ENCODE measurements at regions not wholly inside any gene's neighbourhood (a gene's known extent, or its start where the extent isn't known, plus 50 kb on each side); places are given as distances from the start of the nearest gene placed in this dataset.

- DNase-seq: no peak
These were observed 415.4 kb upstream of the PRICKLE1 start for GRCh38 chr12:43004908-43005307.

DNA sequence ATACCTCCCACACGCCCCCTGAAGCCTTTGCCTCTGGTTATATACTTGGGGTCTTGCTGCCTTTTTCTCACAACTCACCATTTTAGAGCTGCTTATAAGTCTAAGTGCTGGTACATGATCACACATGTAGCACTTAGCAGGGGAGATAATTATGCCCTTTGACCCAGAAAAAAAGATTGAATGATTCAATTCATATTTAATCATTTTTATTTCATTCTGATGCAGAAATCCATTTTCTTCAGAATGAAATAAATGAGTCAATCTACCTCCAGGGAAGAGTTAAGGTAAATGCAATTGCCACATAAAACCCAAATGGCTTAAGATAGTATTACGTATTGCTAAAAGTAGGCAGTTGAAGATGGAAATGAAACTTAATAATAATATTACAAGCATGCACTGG is 414.6 kb upstream of the PRICKLE1 start:
- DNase-seq: no peak

DNA sequence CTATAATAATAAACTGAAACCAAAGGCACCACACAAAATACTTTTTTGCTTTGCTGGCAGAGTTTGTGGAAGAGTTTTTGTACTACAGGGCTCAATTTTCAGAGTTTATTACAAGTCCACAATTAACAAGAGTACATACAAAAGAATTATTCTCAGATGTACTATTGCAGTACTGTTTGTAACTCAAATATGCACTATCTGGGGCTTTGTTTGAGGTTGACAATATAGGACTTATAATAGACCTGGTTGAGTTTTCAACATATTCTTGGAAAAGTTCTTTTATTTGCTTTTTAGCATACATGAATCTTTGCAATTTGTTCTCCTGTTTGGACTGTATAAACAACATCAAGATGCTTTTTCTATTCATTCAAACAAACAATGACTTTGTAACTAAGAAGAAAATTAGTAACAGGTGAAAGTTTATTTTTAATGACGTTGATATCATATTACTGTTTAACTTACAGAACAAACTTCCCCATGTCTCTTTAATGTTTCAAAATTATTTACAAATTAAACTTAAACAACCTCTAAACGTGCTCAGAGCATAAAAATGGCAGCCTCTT is 407.4 kb upstream of the PRICKLE1 start:
- no peak for DNase-seq

DNA sequence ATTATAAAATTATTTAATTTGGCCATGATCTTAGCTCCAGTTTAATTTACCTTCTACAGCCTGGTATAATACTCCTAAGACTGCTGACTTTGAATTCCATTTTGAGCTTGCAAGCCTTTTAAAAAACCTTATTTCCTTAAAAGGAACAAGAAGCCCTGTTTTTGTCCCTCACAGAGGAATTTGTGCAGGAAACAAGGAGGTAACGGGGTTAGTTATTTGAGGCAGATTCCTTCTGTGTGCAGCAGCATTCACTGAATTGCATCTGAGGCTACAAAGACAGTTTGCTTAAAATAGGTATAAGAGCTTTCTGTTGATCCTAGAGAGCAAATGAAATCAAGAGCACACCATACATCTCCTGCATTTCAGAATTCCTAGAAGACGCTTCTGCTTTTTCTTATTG is 403.3 kb upstream of the PRICKLE1 start:
- no peak for DNase-seq

DNA sequence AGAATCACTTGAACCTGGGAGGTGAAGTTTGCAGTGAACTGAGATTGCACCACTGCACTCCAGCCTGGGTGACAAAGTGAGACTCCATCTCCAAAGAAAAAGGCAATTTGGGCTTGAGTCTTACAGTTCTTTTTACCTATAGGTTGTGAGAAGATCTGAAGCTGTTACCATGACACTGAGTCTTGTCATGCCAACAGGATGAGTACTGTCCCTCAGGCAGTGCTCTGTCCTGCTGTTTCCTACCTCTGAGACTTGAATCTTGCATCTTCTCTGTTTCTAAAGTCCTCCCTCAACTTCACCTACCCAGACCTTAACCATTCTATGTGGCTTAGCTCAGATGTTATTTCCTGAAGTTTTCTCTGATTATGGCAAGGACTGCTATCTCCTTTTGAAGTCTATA is 400.8 kb upstream of the PRICKLE1 start:
- no peak for DNase-seq

DNA sequence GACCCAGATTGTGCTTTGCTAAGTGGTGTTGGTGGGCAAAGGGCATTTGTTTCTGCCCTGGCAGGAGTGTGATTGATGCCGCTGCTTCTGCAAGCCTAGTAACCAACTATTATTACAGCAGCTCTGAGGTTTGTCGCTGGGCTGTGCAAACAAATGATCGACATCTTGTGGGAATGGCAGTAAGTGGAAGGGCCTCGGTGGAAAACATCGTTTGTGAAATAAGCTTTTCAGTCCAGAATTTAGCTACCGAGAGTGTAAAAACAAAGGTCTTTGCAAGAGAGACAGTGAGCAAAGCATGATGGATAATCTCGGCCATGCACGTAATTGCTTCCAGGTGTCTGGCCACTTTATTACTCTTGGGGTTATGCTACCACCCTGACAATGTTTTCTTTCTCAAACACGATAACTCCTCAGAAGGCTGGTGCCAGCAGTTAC is 397.7 kb upstream of the PRICKLE1 start:
- no peak for DNase-seq

DNA sequence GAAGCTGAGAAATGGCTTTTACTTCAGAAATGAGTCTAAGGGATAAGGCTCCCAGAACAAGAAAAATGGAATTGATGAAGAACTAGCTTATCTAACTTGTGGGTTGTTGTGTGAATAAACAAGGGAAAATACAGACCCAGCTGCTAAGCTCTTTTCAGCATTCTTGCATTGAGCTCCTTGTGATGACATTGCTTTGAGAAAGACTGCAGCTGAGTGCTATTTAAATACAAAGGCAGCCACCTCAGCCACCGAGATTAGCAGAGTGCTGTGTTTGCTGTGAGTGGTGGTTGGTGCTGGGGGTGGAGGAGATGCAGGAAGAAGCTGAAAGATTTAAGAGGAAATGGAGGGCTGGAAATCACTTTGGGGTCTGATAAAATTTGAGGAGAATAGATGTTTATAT is 396.0 kb upstream of the PRICKLE1 start:
- no peak for DNase-seq

DNA sequence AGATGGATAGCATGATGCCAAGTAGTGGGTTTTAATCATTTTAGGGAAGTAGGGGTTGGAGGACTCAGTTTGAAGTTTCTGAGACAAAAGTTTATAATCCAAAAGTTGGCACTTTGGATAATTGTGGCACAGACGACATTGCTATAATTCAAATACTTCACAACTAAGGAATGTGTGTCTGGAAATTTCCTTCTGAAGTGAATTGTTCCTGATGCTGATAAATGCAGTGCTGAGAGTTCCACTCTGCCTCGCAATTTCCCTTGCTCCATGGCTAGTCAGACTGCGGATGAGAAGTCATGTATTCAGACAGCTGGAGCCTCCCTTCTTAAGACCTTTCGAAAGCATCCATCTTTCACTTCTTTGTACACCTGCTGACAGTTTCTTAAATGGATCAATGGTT is 393.3 kb upstream of the PRICKLE1 start:
- no peak for DNase-seq

DNA sequence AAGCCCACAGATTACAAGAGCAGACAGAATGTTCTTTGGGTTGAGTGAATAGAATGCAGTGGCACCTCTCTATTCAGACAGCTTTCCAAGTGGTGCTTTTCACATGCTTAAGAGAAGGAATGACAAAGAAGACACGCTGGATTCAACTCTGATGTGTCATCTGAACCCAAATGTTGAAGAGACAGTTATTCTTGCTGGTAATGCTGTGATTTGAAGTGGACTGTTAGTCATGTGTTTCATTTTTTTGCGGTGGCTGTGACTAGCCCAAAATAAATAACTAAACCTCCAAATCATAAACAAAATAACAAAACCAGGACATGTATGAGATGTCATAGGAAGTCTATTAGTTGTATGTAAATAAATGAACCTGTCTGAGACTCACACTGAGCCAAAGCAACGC is 391.8 kb upstream of the PRICKLE1 start:
- no peak for DNase-seq

DNA sequence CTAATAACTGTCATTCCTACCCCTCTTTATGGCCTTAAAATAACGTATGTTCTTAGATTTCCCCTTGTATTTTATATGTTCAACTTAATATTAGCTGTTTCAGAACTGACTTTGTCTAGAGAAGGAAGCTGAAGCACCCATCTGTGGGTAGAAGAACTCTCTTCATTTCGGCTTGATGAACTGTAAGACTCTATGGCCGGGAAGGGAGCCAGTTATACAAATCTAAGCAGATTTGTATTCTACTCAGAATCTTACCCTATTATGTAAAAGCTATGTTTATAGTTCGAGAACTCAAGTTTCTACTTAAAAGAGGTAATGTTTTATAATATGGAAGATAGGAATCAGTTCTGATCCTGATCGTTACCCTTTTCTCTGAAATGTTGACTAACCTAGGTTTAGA is 390.9 kb upstream of the PRICKLE1 start:
- no peak for DNase-seq

- no peak for DNase-seq
These were observed 390.2 kb upstream of the PRICKLE1 start for GRCh38 chr12:42979746-42980145.

DNA sequence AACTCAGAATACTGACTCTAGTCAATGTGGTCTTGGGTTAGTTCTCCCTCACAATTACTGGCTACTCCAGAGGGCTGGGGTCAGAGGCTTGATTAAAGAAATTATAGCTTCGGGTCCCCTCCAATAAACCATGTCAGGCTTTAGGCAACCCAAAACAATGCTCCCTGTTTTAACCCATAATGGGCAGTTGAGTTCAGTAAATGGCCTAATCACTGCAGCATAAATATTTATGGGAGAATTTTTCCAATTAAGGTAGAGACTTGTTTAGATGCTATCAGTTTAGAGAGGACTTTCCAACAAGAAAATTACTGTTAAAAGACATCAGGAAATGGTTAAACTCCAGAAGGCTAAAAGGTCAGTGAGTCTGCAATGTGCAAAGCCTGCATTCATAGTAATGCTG is 389.2 kb upstream of the PRICKLE1 start:
- DNase-seq: no peak

DNA sequence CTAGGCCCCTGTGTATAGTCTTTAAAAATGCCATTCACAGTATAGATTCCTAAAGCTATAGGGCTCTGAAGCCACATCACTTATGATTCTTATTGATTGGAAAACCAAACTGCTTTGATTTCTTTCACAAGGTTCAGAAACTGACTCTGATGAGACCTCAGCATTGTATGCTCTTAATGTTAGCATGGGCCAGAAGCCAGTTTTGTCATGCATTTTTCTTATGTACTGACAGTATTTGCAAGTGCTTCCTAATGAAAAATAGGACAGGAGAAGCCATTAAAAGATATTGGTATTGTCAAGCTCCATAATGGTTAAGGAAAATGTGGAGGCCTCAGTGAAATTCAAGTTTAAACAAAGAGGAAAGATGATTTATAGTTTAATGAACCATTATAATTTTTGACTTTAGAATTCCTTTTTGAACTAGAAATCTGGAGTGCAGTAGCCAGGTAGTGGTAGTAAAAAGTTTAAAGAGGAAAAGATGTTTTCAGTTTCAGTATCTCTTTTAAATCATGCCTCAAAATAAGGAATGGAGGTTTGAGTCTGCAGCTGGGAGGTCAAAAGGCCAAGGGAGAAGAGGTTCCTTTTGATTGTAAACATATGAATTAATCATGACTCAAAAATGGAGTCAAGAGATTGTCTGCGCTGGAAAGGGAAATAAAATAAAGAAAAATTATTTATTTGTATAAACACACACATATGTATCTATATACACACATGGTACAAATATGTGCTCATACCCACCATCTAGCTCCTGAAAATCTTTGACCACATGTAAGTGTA is 388.1 kb upstream of the PRICKLE1 start:
- no peak for DNase-seq

DNA sequence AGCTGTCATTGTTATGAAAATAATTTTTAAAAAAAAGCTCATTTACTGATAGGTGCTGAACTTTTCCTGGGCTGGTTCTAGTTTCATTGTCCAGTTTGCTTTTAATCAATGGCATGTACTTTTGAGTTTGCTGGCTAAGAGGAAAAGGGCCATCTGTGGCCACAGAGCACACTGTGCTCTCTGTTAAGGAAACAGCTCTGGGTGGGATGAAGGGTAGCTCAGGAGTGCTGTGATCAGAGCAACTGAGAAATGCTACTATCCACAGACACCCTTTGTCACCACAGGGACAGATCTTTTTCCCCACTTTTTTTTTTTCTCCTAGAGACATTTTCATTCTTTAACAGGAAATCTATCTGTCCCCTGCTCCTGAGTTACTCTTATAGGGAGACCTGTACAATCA is 387.1 kb upstream of the PRICKLE1 start:
- DNase-seq: no peak

DNA sequence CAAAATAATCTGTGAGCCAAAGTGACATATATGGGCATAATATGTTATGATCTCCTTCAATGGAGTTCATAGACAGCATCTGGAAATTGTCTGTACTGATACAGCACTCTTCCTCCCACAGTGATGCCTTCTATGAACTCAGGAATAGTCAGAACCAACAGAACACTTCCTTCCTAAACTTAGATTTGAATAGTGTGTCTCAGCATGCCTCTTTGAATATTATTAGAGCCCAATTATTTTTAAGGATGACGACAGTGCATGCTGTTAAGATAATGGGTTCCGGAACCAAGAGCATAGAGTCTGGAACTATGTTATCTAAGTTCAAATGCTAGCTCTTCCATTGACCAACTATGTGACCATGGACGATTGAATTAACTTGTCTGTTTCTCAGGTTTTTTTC is 386.6 kb upstream of the PRICKLE1 start:
- no peak for DNase-seq

- DNase-seq: no peak
These were observed 379.8 kb upstream of the PRICKLE1 start for GRCh38 chr12:42969355-42969754.

DNA sequence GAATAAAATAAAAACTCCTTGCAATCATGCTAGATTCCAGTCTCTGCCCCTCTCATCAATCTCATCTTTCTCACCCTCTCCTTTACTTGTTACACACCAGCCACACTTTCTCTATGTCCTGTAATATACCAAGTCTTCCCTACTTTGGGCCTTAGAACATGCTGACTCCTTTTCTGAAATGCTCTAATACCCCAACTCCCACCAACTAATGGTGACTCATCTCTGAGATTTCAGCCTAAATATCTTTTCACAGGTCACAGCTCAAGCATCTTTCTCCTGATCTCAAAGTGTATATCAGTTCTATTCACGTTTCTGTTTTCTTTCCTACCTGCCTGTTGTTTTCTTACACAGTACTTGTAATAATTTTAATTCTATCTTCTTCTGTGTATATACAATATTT is 378.9 kb upstream of the PRICKLE1 start:
- no peak for DNase-seq

DNA sequence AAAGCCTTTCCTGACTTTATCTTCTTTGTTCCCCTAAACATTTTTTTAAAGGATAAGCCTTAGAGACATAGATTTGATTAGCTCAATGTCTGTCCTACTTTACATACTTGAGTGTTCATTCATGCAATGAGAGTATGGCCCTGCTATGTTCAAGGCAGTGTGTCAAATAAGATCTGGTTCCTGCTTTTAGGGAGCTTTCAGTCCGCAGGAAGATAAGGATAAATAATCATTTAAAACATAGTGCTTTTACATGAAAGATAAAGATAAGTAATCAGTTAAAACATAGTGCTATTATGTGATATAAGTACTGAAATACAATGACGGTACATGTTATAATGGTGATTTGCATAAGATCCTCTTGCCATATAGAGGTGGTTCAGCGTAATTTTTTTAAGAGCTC is 378.3 kb upstream of the PRICKLE1 start:
- DNase-seq: no peak

GRCh38 chr12:42963988-42964387 is 374.4 kb upstream of the PRICKLE1 start:
- no peak for DNase-seq

- DNase-seq: no peak
These were observed 372.8 kb upstream of the PRICKLE1 start for GRCh38 chr12:42962384-42962783.

DNA sequence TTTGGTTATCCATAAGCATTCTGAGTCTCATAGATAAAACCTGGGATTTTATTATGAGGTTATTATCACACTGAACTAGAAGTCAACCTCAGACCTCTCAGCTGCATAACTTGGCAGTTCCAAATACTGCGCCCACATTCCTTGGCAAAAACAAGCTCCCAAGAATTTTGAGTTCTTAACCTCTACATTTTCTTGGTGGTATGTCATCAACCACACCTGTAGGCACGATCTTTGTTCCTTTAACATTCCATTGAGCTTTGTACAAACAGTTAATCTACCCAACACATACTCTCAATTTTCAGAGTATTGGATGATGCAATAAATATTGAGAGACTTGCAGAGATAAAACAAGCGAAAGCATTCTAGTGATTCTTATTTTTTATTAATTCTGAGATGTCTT is 371.8 kb upstream of the PRICKLE1 start:
- DNase-seq: no peak

- no peak for DNase-seq
These were observed 370.6 kb upstream of the PRICKLE1 start for GRCh38 chr12:42960087-42960527.

DNA sequence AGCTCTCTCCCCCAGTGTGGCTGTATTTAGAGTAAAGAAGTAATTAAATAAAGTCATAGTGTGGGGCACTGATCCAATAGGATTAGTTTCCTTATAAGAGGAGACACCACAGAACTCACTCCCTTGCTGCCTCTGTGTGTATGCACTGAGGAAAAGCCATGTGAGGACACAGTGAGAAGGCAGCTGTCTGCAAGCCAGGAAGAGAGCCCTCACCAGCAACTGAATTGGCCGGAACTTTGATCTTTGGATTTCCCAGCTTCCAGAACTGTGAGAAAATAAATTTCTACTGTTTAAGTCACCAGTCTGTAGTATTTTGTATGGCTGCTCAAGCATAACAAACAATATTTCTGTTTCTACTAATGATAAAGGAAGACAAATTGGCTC is 368.7 kb upstream of the PRICKLE1 start:
- no peak for DNase-seq

DNA sequence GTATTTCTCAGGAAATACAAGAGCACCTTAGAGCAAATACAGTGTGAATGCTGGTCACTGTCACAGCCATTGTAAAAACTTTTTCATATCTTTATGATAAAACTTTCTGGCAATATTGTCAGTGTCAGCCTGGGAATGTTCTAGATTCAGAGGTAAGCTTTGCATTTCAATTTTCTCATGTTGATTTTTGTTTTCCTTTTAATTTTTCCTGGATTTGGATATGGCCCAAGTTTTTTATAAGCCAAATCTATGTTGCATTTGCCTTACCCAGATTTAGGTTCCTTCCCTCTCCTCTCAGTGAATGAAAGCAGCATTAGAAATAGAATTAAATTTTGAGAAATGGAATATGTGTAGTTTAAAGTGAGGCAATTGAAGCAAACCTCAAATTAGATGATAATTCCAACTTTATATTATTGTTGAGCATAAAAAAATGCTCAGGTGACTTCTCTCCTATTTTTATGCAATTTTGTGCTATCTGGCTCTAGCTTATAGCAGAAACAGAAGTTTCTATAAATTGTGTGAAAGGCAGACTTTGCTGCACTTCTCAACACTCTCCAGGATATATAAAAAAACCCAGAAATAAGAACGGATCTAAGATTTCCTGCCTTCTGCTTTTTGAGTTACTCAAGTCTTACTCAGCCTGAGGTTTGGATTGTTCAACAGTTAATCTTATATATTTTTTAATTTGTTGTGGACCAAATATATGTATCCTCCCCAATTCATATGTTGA is 368.2 kb upstream of the PRICKLE1 start:
- no peak for DNase-seq
